ENCODE measurements at regions not wholly inside any gene's neighbourhood (a gene's known extent, or its start where the extent isn't known, plus 50 kb on each side); places are given as distances from the start of the nearest gene placed in this dataset.
"Not testable (repeated sequence)": the region's sequence is repeated elsewhere in the genome, so short reads cannot be mapped to it uniquely, and the experiment has no call there.

- DNase-seq (ENCODE audit: low read depth): no peak
Observed at GRCh38 chr14:82720431-82720830, 1186.8 kb upstream of the SEL1L start.

- no peak for DNase-seq (ENCODE audit: low read depth)
Observed at GRCh38 chr14:82720946-82721345, 1187.3 kb upstream of the SEL1L start.

GRCh38 chr14:82724316-82724715, 1190.7 kb upstream of the SEL1L start:
- no peak for DNase-seq (ENCODE audit: low read depth)

GRCh38 chr14:82725213-82725612, 1191.6 kb upstream of the SEL1L start:
- DNase-seq (ENCODE audit: low read depth): no peak

GRCh38 chr14:82731526-82731925, 1197.9 kb upstream of the SEL1L start:
- DNase-seq (ENCODE audit: low read depth): no peak

GRCh38 chr14:82740547-82740946, 1206.9 kb upstream of the SEL1L start:
- no peak for DNase-seq (ENCODE audit: low read depth)

- no peak for DNase-seq (ENCODE audit: low read depth)
Observed at GRCh38 chr14:82755476-82755875, 1221.8 kb upstream of the SEL1L start.

GRCh38 chr14:82755923-82756322, 1222.3 kb upstream of the SEL1L start:
- DNase-seq (ENCODE audit: low read depth): no peak

GRCh38 chr14:82757776-82758175, 1224.1 kb upstream of the SEL1L start:
- DNase-seq (ENCODE audit: low read depth): no peak

GRCh38 chr14:82759656-82760055, 1226.0 kb upstream of the SEL1L start:
- DNase-seq (ENCODE audit: low read depth): no peak

GRCh38 chr14:82766123-82766522, 1232.5 kb upstream of the SEL1L start:
- DNase-seq (ENCODE audit: low read depth): no peak

GRCh38 chr14:82766996-82767395, 1233.3 kb upstream of the SEL1L start:
- no peak for DNase-seq (ENCODE audit: low read depth)

GRCh38 chr14:82776958-82777357, 1243.3 kb upstream of the SEL1L start:
- DNase-seq (ENCODE audit: low read depth): no peak

GRCh38 chr14:82778008-82778590, 1244.4 kb upstream of the SEL1L start:
- DNase-seq (ENCODE audit: low read depth): no peak

GRCh38 chr14:82778601-82779000, 1244.9 kb upstream of the SEL1L start:
- DNase-seq (ENCODE audit: low read depth): no peak

- DNase-seq (ENCODE audit: low read depth): no peak
Observed at GRCh38 chr14:82779301-82779700, 1245.6 kb upstream of the SEL1L start.

- DNase-seq (ENCODE audit: low read depth): no peak
Observed at GRCh38 chr14:82785756-82786482, 1252.3 kb upstream of the SEL1L start.

GRCh38 chr14:82786483-82786880, 1252.8 kb upstream of the SEL1L start:
- DNase-seq (ENCODE audit: low read depth): no peak

GRCh38 chr14:82796086-82796485, 1262.4 kb upstream of the SEL1L start:
- DNase-seq (ENCODE audit: low read depth): no peak

GRCh38 chr14:82798276-82798675, 1264.6 kb upstream of the SEL1L start:
- no peak for DNase-seq (ENCODE audit: low read depth)

- DNase-seq (ENCODE audit: low read depth): no peak
Observed at GRCh38 chr14:82805892-82806825, 1272.5 kb upstream of the SEL1L start.

- DNase-seq (ENCODE audit: low read depth): no peak
Observed at GRCh38 chr14:82811246-82811645, 1277.6 kb upstream of the SEL1L start.

- DNase-seq (ENCODE audit: low read depth): not testable (repeated sequence)
Observed at GRCh38 chr14:82814339-82814738, 1280.7 kb upstream of the SEL1L start.

Measured in HS-27A (cell line).